HFFc6 (cell line): ENCODE measurements at regions not wholly inside any gene's neighbourhood (a gene's known extent, or its start where the extent isn't known, plus 50 kb on each side); places are given as distances from the start of the nearest gene placed in this dataset.
"Not testable (repeated sequence)": the region's sequence is repeated elsewhere in the genome, so short reads cannot be mapped to it uniquely, and the experiment has no call there.

Experiments used
- DNase-seq: peaks from one replicate; pipeline ENCODE4 v3.0.0-alpha.2; 2018
- H3K27ac Mint-ChIP-seq: 2 replicates; pipeline ENCODE4 v1.8.0; 2020; ENCODE audit warnings: mild to moderate bottlenecking, mixed read lengths
- H3K27me3 Mint-ChIP-seq: 2 replicates; pipeline ENCODE4 v1.8.0; 2021; ENCODE audit warnings: mild to moderate bottlenecking, moderate library complexity, mixed read lengths; ENCODE audit not compliant: insufficient read depth
- H3K36me3 Mint-ChIP-seq: 2 replicates; pipeline ENCODE4 v1.8.0; 2021; ENCODE audit warnings: low read depth, mixed read lengths
- H3K4me1 Mint-ChIP-seq: 2 replicates; pipeline ENCODE4 v1.8.0; 2020; ENCODE audit warnings: low read depth, mixed read lengths
- H3K4me3 Mint-ChIP-seq: 2 replicates; pipeline ENCODE4 v1.8.0; 2020; ENCODE audit warnings: mild to moderate bottlenecking, moderate library complexity, mixed read lengths
- H3K9me3 Mint-ChIP-seq: 2 replicates; pipeline ENCODE4 v1.8.0; 2020; ENCODE audit warnings: mild to moderate bottlenecking, mixed read lengths
- TF ChIP-seq, protein P1 (sequence below): fragments of 200-600 bp; sonication (generic); IDR thresholded peaks from 2 replicates; pipeline ENCODE4 v1.5.0; 2021; ENCODE audit warnings: antibody characterized with exemption, mild to moderate bottlenecking

DNA sequence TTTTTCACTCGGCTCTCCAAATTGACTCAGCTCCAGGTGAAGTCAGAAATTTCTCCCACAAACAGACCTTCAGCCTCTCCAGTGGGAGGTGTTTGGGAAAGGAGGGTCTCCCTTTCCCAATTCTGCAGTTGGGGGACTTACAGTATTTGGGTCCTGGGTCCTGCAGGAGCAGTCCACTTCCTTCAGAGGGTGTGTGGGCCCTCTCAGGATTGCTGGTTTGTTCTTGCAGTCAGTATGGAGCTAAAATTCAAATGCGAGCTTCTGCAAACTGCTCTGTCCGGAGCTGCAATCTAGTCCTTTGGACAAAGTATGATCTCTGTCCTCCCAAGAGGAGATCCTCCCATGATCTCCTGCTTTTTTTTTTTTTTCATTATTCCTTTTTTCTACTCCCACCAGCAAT, 87.9 kb upstream of the MSTN start:
- no peaks in the 10 kb centered on the region for H3K9me3 Mint-ChIP-seq
- DNase-seq = no peak
- TF ChIP-seq, protein P1, sequence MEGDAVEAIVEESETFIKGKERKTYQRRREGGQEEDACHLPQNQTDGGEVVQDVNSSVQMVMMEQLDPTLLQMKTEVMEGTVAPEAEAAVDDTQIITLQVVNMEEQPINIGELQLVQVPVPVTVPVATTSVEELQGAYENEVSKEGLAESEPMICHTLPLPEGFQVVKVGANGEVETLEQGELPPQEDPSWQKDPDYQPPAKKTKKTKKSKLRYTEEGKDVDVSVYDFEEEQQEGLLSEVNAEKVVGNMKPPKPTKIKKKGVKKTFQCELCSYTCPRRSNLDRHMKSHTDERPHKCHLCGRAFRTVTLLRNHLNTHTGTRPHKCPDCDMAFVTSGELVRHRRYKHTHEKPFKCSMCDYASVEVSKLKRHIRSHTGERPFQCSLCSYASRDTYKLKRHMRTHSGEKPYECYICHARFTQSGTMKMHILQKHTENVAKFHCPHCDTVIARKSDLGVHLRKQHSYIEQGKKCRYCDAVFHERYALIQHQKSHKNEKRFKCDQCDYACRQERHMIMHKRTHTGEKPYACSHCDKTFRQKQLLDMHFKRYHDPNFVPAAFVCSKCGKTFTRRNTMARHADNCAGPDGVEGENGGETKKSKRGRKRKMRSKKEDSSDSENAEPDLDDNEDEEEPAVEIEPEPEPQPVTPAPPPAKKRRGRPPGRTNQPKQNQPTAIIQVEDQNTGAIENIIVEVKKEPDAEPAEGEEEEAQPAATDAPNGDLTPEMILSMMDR = no peak
- H3K27me3 Mint-ChIP-seq = peaks cover 6% of the 10 kb centered on the region
- H3K36me3 Mint-ChIP-seq = no peaks in the 10 kb centered on the region
- no peaks in the 10 kb centered on the region for H3K4me1 Mint-ChIP-seq
- H3K4me3 Mint-ChIP-seq = no peak overlapping the region
- no peak overlapping the region for H3K27ac Mint-ChIP-seq

DNA sequence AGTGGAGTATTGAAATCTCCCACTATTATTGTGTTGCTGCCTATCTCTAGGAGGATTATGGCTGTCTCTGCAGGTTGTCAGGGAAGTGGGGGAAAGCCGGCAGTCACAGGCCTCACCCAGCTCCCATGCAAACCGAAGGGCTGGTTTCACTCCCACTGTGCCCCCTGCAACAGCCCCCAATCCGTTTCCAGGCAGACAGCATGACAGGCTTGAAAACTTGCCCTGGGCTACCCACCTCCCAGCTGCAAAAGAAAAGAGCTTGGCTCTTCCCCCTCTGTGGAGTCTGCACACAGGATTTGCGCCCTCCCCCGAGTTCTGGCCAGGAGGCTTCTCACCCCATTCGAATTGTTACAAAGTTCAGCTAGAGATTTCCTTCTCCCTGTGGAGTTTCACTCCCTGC, 87.4 kb upstream of the MSTN start:
- TF ChIP-seq, protein P1 = no peak

DNA sequence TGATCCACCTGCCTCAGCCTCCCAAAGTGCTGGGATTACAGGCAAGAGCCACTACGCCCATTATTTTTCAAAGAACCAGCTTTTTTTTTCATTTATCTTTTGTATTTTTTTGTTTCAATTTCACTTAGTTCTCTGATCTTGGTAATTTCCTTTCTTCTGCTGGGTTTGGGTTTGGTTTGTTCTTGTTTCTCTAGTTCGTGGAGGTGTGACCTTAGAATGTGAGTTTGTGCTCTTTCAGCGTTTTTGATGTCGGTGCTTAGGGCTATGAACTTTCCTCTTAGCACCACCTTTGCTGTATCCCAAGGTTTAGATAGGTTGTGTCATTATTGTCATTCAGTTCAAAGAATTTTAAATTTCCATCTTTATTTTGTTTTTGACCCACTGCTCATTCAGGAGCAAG, 86.7 kb upstream of the MSTN start:
- no peaks in the 10 kb centered on the region for H3K4me1 Mint-ChIP-seq
- peaks cover 6% of the 10 kb centered on the region for H3K27me3 Mint-ChIP-seq
- no peaks in the 10 kb centered on the region for H3K36me3 Mint-ChIP-seq
- H3K4me3 Mint-ChIP-seq = no peak overlapping the region
- H3K9me3 Mint-ChIP-seq = no peaks in the 10 kb centered on the region
- TF ChIP-seq, protein P1 = no peak
- no peak overlapping the region for H3K27ac Mint-ChIP-seq
- DNase-seq = no peak

More for the DNA sequence above, 87.4 kb upstream of the MSTN start:
- no peaks in the 10 kb centered on the region for H3K36me3 Mint-ChIP-seq
- no peak overlapping the region for H3K4me3 Mint-ChIP-seq
- H3K27me3 Mint-ChIP-seq = peaks cover 6% of the 10 kb centered on the region
- no peaks in the 10 kb centered on the region for H3K9me3 Mint-ChIP-seq
- no peak overlapping the region for H3K27ac Mint-ChIP-seq
- H3K4me1 Mint-ChIP-seq = no peaks in the 10 kb centered on the region
- DNase-seq = no peak

DNA sequence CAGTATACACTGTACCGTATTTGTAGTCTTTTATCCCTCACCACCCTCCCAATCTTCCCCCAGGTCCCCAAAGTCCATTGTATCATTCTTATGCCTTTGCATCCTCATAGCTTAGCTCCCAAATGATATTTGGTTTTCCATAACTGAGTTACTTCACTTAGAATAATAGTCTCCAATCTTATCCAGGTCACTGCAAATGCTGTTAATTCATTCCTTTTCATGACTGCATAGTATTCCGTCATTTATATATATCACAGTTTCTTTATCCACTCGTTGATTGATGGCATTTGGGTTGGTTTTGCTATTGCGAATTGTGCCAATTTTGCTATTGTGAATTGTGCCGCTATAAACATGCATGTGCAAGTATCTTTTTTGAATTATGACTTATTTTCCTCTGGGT, 83.6 kb upstream of the MSTN start:
- not testable (repeated sequence) for H3K9me3 Mint-ChIP-seq, H3K4me3 Mint-ChIP-seq, DNase-seq, H3K36me3 Mint-ChIP-seq, H3K27me3 Mint-ChIP-seq, H3K27ac Mint-ChIP-seq, H3K4me1 Mint-ChIP-seq

DNA sequence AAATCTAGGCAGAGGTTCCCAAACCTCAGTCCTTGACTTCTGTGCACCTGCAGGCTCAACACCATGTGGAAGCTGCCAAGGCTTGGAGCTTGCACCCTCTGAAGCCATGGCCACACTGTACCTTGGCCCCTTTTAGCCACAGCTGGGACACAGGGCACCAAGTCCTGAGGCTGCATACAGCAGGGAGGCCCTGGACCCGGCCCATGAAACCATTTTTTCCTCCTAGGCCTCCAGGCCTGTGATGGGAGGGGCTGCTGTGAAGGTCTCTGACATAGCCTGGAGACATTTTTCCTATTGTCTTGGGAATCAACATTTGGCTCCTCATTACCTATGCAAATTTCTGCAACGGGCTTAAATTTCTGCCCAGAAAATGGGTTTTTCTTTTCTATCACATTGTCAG, 77.9 kb upstream of the MSTN start:
- H3K27ac Mint-ChIP-seq, H3K27me3 Mint-ChIP-seq, H3K4me1 Mint-ChIP-seq, DNase-seq, H3K4me3 Mint-ChIP-seq, H3K36me3 Mint-ChIP-seq: not testable (repeated sequence)
- H3K9me3 Mint-ChIP-seq = peaks cover 31% of the 10 kb centered on the region

DNA sequence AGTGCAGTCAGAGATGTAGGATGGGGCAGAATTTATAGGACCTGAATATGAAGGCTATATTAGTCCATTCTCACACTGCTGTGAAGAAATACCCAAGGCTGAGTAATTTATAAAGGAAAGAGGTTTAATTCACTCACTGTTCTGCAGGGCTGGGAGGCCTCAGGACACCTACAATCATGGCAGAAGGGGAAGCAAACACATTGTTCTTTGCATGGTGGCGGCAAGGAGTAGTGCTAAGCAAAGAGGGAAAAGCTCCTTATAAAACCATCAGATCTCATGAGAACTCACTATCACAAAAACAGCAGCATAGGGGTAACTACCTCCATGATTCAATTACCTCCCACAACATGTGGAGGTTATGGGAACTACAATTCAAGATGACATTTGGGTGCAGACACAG, 76.8 kb upstream of the MSTN start:
- H3K4me3 Mint-ChIP-seq = no peak overlapping the region
- H3K27ac Mint-ChIP-seq = no peak overlapping the region
- H3K4me1 Mint-ChIP-seq = no peaks in the 10 kb centered on the region
- DNase-seq = no peak
- TF ChIP-seq, protein P1 = no peak
- peaks cover 2% of the 10 kb centered on the region; the same call in 1 of the 2 replicates for H3K27me3 Mint-ChIP-seq
- peaks cover 31% of the 10 kb centered on the region for H3K9me3 Mint-ChIP-seq
- peaks cover 7% of the 10 kb centered on the region for H3K36me3 Mint-ChIP-seq

DNA sequence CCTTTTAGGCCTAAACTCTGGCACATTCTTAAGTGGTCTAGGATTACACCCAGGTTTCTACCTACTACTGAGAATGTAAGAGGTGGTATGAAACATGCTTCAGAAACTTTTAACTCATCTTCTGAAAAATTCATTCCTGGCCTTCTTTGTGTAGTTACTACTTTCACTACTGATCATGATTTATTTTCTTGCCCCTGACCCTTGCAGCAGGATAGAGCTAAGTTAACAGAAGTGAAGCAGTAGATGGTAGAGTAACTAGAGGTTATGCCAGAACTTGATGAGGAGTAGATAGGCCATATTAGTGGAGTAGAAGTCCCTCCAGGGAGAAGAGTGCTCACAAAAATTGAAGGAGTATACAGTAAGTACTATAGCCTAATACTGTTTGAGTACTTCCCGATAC, 75.5 kb upstream of the MSTN start:
- no peak overlapping the region for H3K4me3 Mint-ChIP-seq

More for the DNA sequence above, 75.5 kb upstream of the MSTN start:
- Mint-ChIP-seq H3K36me3 (peaks cover 7% of the 10 kb centered on the region), H3K9me3 (peaks cover 31% of the 10 kb centered on the region), H3K4me1 (no peaks in the 10 kb centered on the region), H3K27ac (no peak overlapping the region), H3K27me3 (peaks cover 2% of the 10 kb centered on the region; the same call in 1 of the 2 replicates)
- TF ChIP-seq, protein P1 = no peak
- no peak for DNase-seq
